Esophagus muscularis mucosa (tissue), 4 donors: ENCODE measurements at regions not wholly inside any gene's neighbourhood (a gene's known extent, or its start where the extent isn't known, plus 50 kb on each side); places are given as distances from the start of the nearest gene placed in this dataset.

ENCODE experiments used
- CTCF ChIP-seq, 3 experiments: fragments of 200-600 bp in 2 of 3; fragments of 450-650 bp in 1 of 3; sonication (generic) in 2 of 3; IDR thresholded peaks; one replicate each; pipeline ENCODE4 v1.5.1; 2017 to 2019; ENCODE audit warnings: antibody characterized with exemption in 3 of 3, mild to moderate bottlenecking in 2 of 3, moderate library complexity in 1 of 3
- EP300 ChIP-seq: sonication (generic); formaldehyde crosslinking; IDR thresholded peaks from one replicate; pipeline ENCODE4 v1.6.1; 2017; ENCODE audit warnings: antibody characterized with exemption
- POLR2A ChIP-seq: fragments of 450-650 bp; IDR thresholded peaks from one replicate; pipeline ENCODE4 v1.6.1; 2017; ENCODE audit warnings: antibody characterized with exemption, moderate library complexity, mild to moderate bottlenecking, low read depth
- POLR2AphosphoS5 ChIP-seq, 2 donors: sonication (generic); formaldehyde crosslinking; IDR thresholded peaks; one replicate each; pipeline ENCODE4 v1.6.1; 2017; ENCODE audit warnings: antibody characterized with exemption in 2 of 2

- no peak for TF ChIP-seq POLR2A
- no peak for TF ChIP-seq POLR2AphosphoS5 (IDR thresholded peaks at IDR 0.05)
- TF ChIP-seq CTCF (IDR thresholded peaks at IDR 0.05) = no peak
- no peak for TF ChIP-seq EP300
These were observed 178.6 kb downstream of the FGF18 start for GRCh38 chr5:171597946-171598640.
